Natural killer cell (primary cell): ENCODE measurements at regions not wholly inside any gene's neighbourhood (a gene's known extent, or its start where the extent isn't known, plus 50 kb on each side); places are given as distances from the start of the nearest gene placed in this dataset.

Experiments used
- ATAC-seq, 3 donors: fragments of 150-1000 bp in 2 of 3; fragments of 200-7000 bp in 1 of 3; cut with Tn5 transposase; 1 replicate in 1 of 3; 2 replicates in 2 of 3; pipeline ENCODE4 v1.10.0; 2021; ENCODE audit warnings: mild to moderate bottlenecking in 2 of 3, moderate library complexity in 2 of 3
- DNase-seq, 2 donors: peaks; one replicate each; pipeline versions ENCODE4 v3.0.0 to v3.0.0-alpha.2; 2013 to 2021; ENCODE audit warnings: mixed read lengths in 1 of 2
- H3K27ac ChIP-seq: one replicate; pipeline ENCODE4 v1.5.1; 2013; ENCODE audit warnings: mild to moderate bottlenecking, low read length
- H3K27me3 ChIP-seq: one replicate; pipeline ENCODE4 v1.6.1; 2013; ENCODE audit warnings: low read length; ENCODE audit not compliant: control insufficient read depth, insufficient read depth
- H3K36me3 ChIP-seq: one replicate; pipeline ENCODE4 v1.6.1; 2013; ENCODE audit warnings: low read length; ENCODE audit not compliant: control insufficient read depth, insufficient read depth
- H3K4me1 ChIP-seq: one replicate; pipeline ENCODE4 v1.6.1; 2013; ENCODE audit warnings: low read length; ENCODE audit not compliant: control insufficient read depth, insufficient read depth
- H3K4me3 ChIP-seq: one replicate; pipeline ENCODE4 v1.5.1; 2013; ENCODE audit warnings: low read length
- H3K9me3 ChIP-seq: one replicate; pipeline ENCODE4 v1.6.1; 2013; ENCODE audit warnings: low read length; ENCODE audit not compliant: control insufficient read depth, insufficient read depth
- H3K27ac Mint-ChIP-seq, 2 donors: one replicate each; pipeline ENCODE4 v1.8.0; 2022; ENCODE audit warnings: mild to moderate bottlenecking in 2 of 2, mixed read lengths in 2 of 2, moderate library complexity in 1 of 2
- H3K27me3 Mint-ChIP-seq, 2 donors: one replicate each; pipeline ENCODE4 v1.8.0; 2022; ENCODE audit warnings: low read depth in 2 of 2, mixed read lengths in 2 of 2
- H3K36me3 Mint-ChIP-seq: one replicate; pipeline ENCODE4 v1.8.0; 2022; ENCODE audit warnings: mixed read lengths
- H3K4me1 Mint-ChIP-seq, 2 donors: one replicate each; pipeline ENCODE4 v1.8.0; 2022; ENCODE audit warnings: mixed read lengths in 2 of 2
- H3K4me3 Mint-ChIP-seq: one replicate; pipeline ENCODE4 v1.8.0; 2022; ENCODE audit warnings: mild to moderate bottlenecking, moderate library complexity, mixed read lengths
- H3K9me3 Mint-ChIP-seq, 2 donors: one replicate each; pipeline ENCODE4 v1.8.0; 2022; ENCODE audit warnings: mixed read lengths in 2 of 2
- WGBS: methylation state at CpG from one replicate; pipeline ENCODE4 v1.1.7; 2013; ENCODE audit warnings: missing lambda C conversion rate; ENCODE audit not compliant: insufficient coverage; 5-methylcytosine and 5-hydroxymethylcytosine counted together
- intact Hi-C: fragments of 100-400 bp; cut with micrococcal nuclease; formaldehyde crosslinking; loops from one replicate; pipeline ENCODE4 v1.14.2; 2022
- TF ChIP-seq, protein P1 (sequence below): fragments of 200-600 bp; IDR thresholded peaks from one replicate; pipeline ENCODE4 v1.8.0; 2022; ENCODE audit warnings: antibody characterized with exemption

DNA sequence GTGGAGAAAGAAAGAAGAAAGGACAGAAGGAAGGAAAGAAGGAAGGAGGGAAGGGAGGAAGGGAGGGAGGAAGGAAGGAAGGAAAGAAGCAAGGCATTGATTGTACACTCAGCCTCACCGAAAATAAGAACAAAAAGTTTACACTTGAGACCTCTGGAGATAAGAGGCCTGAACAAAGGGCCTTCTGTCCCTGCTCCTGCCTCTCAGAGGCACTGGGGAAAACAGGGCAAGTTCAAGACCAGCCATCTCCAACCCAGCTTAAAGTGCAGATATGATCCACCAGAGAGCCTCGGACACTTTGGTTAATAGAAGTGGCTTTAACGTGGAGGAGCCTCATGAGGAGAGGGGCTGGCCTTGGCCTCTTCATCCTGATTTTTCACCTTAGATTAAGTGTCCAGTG is 582.9 kb upstream of the PPP2R3A start:
- Mint-ChIP-seq H3K27me3 (no peaks in the 10 kb centered on the region), H3K36me3 (no peaks in the 10 kb centered on the region), H3K27ac (no peak overlapping the region), H3K4me3 (no peak overlapping the region), H3K9me3 (peaks cover 6% of the 10 kb centered on the region in 2 donors), H3K4me1 (no peaks in the 10 kb centered on the region)
- ATAC-seq, result no peak
- H3K27me3 ChIP-seq, result no peaks in the 10 kb centered on the region
- H3K4me3 ChIP-seq, result no peak overlapping the region
- 79% methylated on average over 3 of the region's 3 CpGs for WGBS
- H3K9me3 ChIP-seq, result peaks cover 5% of the 10 kb centered on the region
- intact Hi-C loops, result no loop called here
- H3K4me1 ChIP-seq, result no peaks in the 10 kb centered on the region
- no peaks in the 10 kb centered on the region for H3K36me3 ChIP-seq
- H3K27ac ChIP-seq, result no peak overlapping the region
- DNase-seq, result no peak
- TF ChIP-seq, protein P1, sequence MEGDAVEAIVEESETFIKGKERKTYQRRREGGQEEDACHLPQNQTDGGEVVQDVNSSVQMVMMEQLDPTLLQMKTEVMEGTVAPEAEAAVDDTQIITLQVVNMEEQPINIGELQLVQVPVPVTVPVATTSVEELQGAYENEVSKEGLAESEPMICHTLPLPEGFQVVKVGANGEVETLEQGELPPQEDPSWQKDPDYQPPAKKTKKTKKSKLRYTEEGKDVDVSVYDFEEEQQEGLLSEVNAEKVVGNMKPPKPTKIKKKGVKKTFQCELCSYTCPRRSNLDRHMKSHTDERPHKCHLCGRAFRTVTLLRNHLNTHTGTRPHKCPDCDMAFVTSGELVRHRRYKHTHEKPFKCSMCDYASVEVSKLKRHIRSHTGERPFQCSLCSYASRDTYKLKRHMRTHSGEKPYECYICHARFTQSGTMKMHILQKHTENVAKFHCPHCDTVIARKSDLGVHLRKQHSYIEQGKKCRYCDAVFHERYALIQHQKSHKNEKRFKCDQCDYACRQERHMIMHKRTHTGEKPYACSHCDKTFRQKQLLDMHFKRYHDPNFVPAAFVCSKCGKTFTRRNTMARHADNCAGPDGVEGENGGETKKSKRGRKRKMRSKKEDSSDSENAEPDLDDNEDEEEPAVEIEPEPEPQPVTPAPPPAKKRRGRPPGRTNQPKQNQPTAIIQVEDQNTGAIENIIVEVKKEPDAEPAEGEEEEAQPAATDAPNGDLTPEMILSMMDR, result no peak

DNA sequence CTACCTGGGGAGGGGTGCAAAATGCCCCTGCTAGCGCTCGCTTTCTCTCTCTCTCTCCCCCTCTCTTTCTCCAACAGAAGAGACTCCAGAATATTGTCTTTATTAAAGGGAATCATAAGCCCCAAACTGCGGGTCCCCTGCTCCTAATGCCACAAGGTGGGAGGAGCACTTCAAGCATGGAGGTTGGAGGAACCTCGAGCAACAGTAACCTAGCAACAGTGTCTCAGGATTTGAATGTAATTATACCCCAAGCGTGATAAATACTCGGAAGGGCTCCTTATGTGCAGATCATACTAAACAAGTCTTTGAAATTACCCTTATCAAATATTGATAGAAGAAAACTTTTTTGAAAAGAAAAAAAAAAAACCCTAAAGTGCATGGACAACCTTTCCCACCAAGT is 582.2 kb upstream of the PPP2R3A start:
- DNase-seq (no peak), ATAC-seq (no peak)
- intact Hi-C loops, result no loop called here
- H3K4me1 ChIP-seq, result no peaks in the 10 kb centered on the region
- H3K9me3 ChIP-seq, result peaks cover 5% of the 10 kb centered on the region
- Mint-ChIP-seq H3K9me3 (peaks cover 8% of the 10 kb centered on the region in 2 donors), H3K4me1 (no peaks in the 10 kb centered on the region), H3K4me3 (no peak overlapping the region), H3K27me3 (no peaks in the 10 kb centered on the region), H3K27ac (no peak overlapping the region), H3K36me3 (no peaks in the 10 kb centered on the region)
- no peak overlapping the region for H3K4me3 ChIP-seq
- H3K27me3 ChIP-seq, result no peaks in the 10 kb centered on the region
- H3K36me3 ChIP-seq, result no peaks in the 10 kb centered on the region
- 97% methylated on average over 6 of the region's 6 CpGs for WGBS
- no peak overlapping the region for H3K27ac ChIP-seq
- TF ChIP-seq, protein P1, result no peak

DNA sequence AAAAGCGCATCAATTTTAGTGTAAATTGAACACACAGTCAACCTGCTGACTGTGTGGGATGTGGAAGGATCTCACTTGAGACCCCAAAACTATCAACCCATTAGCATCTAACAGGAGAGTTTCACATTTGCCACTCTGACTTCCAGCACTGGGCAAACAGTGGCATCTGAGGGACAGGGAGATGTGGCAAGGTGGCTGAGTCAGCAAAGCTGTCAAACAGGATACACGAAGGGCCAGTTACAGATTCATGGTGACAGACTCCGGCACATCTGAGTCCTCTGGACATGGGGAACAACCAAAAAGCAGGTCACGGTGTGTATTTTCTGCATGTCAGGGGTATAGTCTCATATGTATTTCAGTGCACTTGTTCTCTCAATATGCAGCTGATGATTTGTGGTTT is 573.4 kb upstream of the PPP2R3A start:
- Histone ChIP-seq H3K36me3 (no peaks in the 10 kb centered on the region), H3K9me3 (peaks cover 5% of the 10 kb centered on the region), H3K4me3 (no peak overlapping the region), H3K27me3 (no peaks in the 10 kb centered on the region), H3K4me1 (no peaks in the 10 kb centered on the region), H3K27ac (no peak overlapping the region)
- no peak for ATAC-seq
- WGBS, result 80% methylated on average over 3 of the region's 4 CpGs
- H3K4me1 Mint-ChIP-seq, result no peaks in the 10 kb centered on the region
- intact Hi-C loops, result no loop called here
- no peaks in the 10 kb centered on the region for H3K27me3 Mint-ChIP-seq
- no peak for DNase-seq
- peaks cover 21 to 22% of the 10 kb centered on the region in 2 donors for H3K9me3 Mint-ChIP-seq
- no peak overlapping the region for H3K4me3 Mint-ChIP-seq
- TF ChIP-seq, protein P1, result no peak
- no peak overlapping the region for H3K27ac Mint-ChIP-seq
- no peaks in the 10 kb centered on the region for H3K36me3 Mint-ChIP-seq

DNA sequence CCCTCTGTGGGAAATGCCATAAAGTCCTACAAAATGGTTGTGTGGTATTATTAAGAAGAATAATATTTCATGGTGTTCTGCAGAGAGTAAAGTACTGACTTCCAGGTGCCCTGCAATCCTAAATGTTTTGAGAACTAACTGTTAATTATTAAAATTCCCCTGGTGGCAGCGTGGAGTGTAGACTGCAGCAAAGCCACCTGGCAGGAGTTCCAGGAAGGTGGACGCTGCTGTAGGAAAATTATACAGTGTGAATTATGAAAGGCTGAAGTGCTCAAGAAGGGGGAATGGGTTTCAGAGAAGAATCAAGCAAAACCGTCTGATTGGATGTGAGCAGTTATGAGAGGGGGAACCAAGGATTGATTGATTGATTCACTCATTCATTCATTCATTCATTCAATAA is 572.4 kb upstream of the PPP2R3A start:
- intact Hi-C loops, result no loop called here
- H3K4me1 ChIP-seq, result no peaks in the 10 kb centered on the region
- Mint-ChIP-seq H3K36me3 (no peaks in the 10 kb centered on the region), H3K4me3 (no peak overlapping the region), H3K4me1 (no peaks in the 10 kb centered on the region), H3K27me3 (no peaks in the 10 kb centered on the region), H3K9me3 (peaks cover 19% of the 10 kb centered on the region in 2 donors), H3K27ac (no peak overlapping the region)
- 82% methylated on average over 2 of the region's 3 CpGs for WGBS
- H3K36me3 ChIP-seq, result no peaks in the 10 kb centered on the region
- H3K27me3 ChIP-seq, result no peaks in the 10 kb centered on the region
- no peak for ATAC-seq
- no peak for DNase-seq
- H3K4me3 ChIP-seq, result no peak overlapping the region
- H3K9me3 ChIP-seq, result peaks cover 5% of the 10 kb centered on the region
- TF ChIP-seq, protein P1, result no peak
- H3K27ac ChIP-seq, result no peak overlapping the region
